ENCODE measurements at regions not wholly inside any gene's neighbourhood (a gene's known extent, or its start where the extent isn't known, plus 50 kb on each side); places are given as distances from the start of the nearest gene placed in this dataset.

DNA sequence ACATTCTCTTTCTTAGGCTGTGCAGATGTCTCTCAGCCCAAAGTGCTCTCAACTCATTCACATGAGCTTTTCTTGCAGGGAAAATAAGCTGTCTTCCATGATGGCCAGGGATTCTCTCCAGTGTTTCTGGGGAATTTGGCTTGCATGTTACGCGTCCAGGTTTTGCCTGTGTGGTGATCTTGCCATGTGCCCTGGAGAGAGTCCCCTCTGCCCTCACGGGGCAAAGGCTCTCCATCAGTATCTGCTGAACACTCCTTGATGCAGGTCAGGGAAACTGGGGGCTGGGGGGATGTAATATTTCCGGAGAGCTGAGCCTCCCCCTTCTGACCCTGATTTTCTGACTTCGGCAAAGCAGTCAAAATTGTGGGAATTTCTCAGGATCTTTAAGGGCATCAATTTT lies 87.6 kb downstream of the ACKR3 start:
- TF ChIP-seq TAF1 (IDR thresholded peaks at IDR 0.05; ENCODE audit: low read depth): no peak
- TF ChIP-seq, protein P1, sequence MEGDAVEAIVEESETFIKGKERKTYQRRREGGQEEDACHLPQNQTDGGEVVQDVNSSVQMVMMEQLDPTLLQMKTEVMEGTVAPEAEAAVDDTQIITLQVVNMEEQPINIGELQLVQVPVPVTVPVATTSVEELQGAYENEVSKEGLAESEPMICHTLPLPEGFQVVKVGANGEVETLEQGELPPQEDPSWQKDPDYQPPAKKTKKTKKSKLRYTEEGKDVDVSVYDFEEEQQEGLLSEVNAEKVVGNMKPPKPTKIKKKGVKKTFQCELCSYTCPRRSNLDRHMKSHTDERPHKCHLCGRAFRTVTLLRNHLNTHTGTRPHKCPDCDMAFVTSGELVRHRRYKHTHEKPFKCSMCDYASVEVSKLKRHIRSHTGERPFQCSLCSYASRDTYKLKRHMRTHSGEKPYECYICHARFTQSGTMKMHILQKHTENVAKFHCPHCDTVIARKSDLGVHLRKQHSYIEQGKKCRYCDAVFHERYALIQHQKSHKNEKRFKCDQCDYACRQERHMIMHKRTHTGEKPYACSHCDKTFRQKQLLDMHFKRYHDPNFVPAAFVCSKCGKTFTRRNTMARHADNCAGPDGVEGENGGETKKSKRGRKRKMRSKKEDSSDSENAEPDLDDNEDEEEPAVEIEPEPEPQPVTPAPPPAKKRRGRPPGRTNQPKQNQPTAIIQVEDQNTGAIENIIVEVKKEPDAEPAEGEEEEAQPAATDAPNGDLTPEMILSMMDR (IDR thresholded peaks at IDR 0.05; ENCODE audit: poor library complexity, severe bottlenecking): no peak
- no peak for TF ChIP-seq POLR2AphosphoS5 (IDR thresholded peaks at IDR 0.05)

Measured in neural cell (in vitro differentiated cells).